Fibroblast of skin of back (primary cell): ENCODE measurements at regions not wholly inside any gene's neighbourhood (a gene's known extent, or its start where the extent isn't known, plus 50 kb on each side); places are given as distances from the start of the nearest gene placed in this dataset.

Experiments used
- DNase-seq: peaks from one replicate; pipeline ENCODE4 v3.0.0-alpha.2; 2013

GRCh38 chr20:63115651-63116411, 100.1 kb downstream of the YTHDF1 start:
- no peak for DNase-seq

DNA sequence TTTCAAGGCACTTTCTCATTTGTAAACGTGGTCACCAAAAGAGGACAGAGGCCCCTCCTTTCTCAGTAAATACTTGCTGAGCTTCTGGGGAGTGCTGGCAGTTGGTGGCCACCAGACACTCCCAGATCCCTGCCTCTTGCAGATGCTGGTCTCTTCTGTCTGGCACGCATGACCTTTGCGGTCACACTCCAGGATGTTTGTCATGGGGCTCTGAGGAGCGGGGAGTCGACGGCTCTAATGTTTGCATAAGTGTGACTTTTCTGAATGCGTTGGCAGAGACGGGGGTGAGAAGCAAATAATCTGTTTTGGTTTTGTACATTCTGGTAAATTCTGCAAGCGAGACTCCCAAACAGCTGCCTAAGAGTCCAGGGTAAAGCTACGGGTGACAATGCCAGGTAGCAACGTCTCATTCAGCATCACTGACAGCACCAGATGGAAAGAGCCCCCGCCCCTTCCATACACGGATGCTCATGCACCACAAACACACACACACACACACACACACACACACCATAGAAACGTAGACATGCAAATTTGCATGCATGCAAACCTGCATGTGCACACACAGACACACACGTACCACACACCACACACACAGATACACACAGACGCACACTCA, 101.1 kb downstream of the YTHDF1 start:
- no peak for DNase-seq

DNA sequence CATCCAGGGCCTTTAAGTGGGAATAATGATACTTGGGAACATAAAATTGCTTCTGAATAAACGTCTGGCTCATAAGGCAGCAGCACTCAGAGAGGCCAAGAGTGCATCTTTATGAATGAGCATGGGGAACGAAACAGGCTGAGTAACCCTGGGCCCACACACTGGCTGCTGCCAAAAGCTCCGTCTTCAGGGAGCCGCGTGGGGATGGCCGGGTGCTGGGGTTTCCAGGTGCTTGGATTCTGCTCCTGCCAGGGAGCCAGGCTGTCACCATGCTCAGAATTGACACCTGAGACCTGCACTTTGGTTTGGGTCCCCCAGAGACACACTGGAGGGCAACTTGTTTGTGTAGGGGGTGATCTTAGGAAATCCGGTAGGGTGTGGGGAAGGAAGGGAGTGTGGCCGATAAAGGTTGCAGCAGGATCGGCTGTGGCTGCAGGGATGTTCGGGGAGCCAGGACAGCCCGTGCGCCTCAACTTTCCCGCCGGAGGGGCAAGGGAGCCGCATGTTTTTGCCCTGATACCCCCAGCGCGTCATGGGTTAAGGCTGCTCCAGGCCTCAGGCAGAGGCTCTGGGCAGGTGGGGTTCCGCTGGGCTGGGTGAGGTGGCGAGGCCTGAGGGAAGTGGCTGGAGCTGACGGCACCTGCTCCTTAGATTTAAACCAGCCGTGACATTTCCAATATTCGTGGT, 101.8 kb downstream of the YTHDF1 start:
- DNase-seq, result no peak

GRCh38 chr20:63112491-63113219, 103.3 kb downstream of the YTHDF1 start:
- no peak for DNase-seq

DNA sequence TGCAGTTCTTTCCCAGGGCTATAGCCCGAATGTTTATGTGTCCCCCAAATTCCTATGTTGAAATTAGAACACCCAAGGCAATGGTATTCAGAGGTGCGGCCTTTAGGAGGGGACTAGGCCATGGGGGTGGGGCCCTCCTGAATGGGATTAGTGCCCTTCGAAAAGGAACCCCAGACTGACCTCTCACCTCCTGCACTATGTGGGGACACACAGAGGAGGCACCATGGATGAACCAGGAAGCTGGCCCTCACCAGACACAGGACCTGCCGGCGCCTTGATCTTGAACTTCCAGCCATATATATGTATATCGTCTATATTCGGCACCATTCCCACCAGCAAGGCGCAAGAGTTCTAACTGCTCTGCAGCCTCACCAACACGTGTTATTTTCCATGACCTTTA, 101.5 kb upstream of the BHLHE23 start:
- no peak for DNase-seq

GRCh38 chr20:63107449-63108200, 100.9 kb upstream of the BHLHE23 start:
- DNase-seq, result no peak

DNA sequence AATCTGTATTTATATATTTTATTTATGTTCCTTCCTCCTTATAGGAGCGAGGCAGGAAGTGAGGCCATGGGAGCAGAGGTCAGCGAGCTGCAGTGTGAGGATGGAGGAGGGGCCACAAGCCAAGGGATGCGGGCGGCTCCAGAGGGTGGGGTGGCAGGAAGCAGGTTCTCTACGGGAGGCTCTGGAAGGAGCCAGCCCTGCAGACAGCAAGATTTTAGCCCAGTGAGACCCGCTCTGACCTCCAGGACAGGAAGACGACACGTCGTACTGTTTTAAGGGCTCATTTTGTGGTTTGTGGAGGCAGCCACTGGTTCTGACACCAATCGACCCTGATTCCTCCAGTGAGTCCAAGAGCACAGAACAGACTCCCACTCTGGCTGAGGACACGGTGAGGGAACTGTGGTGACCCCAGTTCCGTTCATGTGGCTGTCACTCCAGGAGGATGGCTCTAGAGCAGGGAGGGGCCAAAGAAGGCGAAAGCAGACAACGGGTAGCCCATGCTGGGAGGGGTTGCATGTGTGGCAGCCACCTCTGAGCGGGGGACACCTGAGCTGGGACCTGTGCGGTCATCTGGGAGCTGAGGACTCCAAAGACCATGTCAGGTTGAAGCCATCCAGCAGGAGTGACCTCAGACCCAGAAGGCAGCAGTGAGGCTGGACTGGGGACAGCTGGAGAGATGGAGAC, 100.1 kb upstream of the BHLHE23 start:
- DNase-seq, result no peak

- peak; percentile 3 for DNase-seq
Observed at GRCh38 chr20:63106108-63106764, 99.5 kb upstream of the BHLHE23 start.

DNA sequence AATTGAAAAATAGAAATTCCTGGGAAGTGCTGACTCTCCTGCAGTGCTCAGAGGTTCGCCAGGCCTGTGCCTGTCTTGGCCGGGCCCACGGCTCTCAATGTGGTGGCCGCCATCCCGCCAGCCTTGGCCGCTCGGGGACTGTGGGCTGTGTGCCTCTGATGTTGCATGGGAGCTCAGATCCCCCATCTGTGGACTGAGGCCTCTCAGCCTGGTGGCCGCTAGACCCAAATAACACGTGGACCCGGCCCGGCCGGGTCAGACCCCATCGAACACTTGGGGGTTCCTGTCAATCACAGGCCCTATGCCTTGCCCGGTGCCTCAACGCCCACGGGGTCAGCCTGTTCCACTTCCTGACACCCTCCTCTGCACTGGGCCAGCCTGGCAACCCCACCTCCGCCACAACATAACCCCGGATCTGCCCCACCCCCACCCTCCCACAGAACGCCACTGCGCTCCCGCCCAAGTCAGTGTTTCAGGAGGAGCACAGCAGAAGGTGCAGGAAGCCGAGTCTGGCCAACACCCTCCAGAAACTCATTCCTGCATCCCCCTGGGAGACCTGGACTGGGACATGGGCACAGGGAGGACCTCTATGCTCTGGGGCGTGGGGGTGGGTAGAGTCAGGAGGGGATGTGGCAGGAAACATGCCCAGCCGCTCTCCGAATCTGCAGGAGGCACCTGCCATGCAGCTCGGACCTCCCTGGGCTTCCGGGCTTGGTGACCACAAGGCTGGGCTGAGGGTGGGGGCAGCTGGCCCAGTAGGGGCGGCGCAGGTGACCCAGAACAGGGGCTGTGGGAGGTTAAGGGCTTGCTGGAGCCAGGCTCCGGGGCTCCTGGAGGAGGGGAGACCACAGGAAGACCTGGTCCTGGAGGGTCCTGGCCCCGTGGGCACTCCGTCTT, 98.7 kb upstream of the BHLHE23 start:
- DNase-seq, result no peak

- DNase-seq, result no peak
Observed at GRCh38 chr20:63104312-63105181, 97.8 kb upstream of the BHLHE23 start.

- DNase-seq, result peak; percentile 11
Observed at GRCh38 chr20:63103402-63104311, 96.9 kb upstream of the BHLHE23 start.

DNA sequence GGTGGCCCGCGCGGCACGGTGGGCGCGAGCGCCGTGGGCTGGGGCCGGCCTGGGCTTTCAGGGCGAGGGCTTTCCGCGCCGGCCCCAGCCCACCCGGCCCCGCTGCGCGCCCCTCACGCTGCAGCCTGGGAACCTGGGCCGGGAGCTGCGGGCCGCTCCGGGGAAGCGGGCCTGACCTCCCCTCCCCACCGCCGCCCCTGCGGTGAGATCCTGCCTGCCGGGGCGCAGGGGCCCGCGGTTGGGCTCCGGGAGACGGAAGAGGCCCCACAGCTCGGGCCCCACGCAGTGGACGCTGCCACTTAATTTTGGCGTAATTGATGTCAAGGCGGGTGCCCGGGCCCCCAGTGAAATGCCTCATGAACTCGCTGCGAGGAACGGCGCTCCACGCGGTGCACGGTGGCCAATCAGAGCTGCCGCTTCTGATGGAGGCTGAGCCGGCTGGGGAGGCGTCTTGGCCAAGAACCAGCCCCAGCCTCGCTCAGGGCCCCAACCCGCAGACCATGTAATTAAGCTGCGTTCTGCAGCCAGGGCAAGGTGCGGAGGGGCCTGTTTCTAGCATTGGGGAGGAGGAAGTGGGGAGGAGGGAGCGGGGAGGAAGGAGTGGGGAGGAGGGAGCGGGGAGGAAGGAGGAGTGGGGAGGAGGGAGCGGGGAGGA, 96.1 kb upstream of the BHLHE23 start:
- DNase-seq, result peak; percentile 38

DNA sequence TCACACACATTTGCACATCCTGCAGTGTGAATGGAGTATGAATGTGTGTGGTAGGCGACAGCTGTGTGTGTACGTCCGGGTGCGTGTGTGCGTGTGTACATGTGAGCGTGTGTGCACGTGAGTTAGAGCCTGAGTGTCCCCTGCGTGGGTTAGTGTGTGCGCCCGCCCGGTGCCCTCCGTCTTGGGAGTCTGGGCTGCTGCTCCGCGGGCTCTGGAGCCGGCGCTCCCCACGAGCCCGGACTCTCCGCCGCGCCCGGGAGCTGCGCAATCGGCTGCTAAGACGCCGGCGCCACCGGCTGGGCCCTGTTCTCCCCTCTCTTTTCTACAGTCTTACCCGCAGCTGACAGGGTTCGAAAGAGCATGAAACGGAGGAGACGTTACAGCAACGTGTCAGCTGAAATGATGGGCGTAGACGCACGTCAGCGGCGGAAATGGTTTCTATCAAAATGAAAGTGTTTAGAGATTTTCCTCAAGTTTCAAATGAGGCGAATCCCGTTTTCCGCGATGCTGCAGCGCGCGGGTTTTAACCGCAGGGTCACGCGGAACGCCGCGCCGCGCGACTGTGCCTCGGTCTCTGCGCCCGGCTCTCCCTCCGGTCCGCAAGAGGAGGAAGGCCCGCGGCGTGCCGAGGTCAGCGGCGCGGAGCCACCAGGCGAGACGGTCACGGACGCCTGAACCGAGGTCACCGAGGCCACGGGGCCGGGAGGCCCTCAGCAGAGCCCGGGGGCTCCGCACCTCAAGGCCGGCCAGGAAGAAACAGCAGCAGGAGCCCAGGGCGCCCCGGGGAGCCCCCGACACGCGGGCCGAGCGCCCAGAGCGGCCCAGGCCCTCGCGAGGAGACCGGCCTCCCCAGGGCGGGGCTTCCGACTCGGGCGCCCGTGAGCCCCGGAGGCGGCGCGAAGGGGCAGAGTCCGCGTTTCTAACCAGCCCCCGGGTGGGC, 95.3 kb upstream of the BHLHE23 start:
- DNase-seq, result peak; percentile 57

GRCh38 chr20:63100926-63101699, 94.3 kb upstream of the BHLHE23 start:
- no peak for DNase-seq

DNA sequence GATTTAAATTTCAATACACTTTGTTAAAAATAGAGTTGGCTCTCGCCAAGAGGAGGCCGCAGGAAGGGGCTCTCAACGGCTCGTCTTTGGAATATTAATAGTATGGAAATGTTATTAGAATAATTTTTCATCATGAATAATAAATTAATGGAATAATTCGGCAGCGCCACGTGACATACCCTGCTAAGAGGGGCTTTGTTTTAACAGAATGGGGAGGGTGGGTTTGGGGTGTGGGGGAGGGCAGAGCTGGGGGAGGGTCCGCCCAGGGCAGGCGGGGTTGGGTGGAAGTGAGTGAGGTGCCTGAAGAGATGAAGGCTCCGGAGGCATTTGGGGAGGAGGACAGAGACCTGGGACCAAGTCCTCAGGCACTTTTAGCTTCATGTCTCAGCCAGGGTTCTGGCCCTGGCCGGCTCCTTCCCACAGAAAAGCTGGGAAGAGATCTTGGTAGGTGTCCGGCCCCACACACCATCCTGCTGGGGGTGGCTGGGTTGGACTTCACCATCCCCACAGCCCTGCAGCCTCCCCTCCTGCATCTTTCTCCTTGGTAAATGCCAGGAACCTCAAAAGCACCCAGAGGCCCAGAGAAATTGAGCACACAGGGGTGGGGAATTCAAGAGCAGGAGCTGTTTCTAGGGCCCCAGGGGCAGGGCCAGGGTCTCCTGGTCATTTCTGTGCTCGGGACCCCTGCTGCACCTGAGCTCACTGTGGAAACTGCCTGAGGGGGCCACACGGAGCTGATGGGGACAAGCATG, 93.6 kb upstream of the BHLHE23 start:
- DNase-seq, result no peak
